ENCODE measurements at regions not wholly inside any gene's neighbourhood (a gene's known extent, or its start where the extent isn't known, plus 50 kb on each side); places are given as distances from the start of the nearest gene placed in this dataset.

- TF ChIP-seq, protein P1, sequence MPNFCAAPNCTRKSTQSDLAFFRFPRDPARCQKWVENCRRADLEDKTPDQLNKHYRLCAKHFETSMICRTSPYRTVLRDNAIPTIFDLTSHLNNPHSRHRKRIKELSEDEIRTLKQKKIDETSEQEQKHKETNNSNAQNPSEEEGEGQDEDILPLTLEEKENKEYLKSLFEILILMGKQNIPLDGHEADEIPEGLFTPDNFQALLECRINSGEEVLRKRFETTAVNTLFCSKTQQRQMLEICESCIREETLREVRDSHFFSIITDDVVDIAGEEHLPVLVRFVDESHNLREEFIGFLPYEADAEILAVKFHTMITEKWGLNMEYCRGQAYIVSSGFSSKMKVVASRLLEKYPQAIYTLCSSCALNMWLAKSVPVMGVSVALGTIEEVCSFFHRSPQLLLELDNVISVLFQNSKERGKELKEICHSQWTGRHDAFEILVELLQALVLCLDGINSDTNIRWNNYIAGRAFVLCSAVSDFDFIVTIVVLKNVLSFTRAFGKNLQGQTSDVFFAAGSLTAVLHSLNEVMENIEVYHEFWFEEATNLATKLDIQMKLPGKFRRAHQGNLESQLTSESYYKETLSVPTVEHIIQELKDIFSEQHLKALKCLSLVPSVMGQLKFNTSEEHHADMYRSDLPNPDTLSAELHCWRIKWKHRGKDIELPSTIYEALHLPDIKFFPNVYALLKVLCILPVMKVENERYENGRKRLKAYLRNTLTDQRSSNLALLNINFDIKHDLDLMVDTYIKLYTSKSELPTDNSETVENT (CRISPR knock-in tag; IDR thresholded peaks at IDR 0.05) = no peak
- TF ChIP-seq MECOM (CRISPR knock-in tag; IDR thresholded peaks at IDR 0.05) (no peak), NR2F6 (CRISPR knock-in tag; IDR thresholded peaks at IDR 0.05) (no peak), TAL1 (IDR thresholded peaks at IDR 0.05) (no peak), ZKSCAN3 (CRISPR knock-in tag; IDR thresholded peaks at IDR 0.05) (no peak), PRPF4 (IDR thresholded peaks at IDR 0.05; ENCODE audit: insufficient read depth, low read depth, low read length, poor library complexity, severe bottlenecking) (no peak), RFX5 (IDR thresholded peaks at IDR 0.05; ENCODE audit: low read depth, low read length) (no peak), SRF (CRISPR knock-in tag; IDR thresholded peaks at IDR 0.05) (no peak)
These were observed 269.3 kb downstream of the GPM6A start (continued) for GRCh38 chr4:175542786-175543185.

GRCh38 chr4:175559126-175559525, 252.9 kb downstream of the GPM6A start:
- DNase-seq (ENCODE audit: extremely low read depth in 1 of 4, low spot score in 3 of 4) (no peak), ATAC-seq (no peak), FAIRE-seq (no peak)
- intact Hi-C loops (cut with micrococcal nuclease) = no loop called here
- in situ Hi-C loops (cut with MboI) = no loop called here
- H2AFZ ChIP-seq (ENCODE audit: low read depth, low read length) = no peak overlapping the region
- no peaks in the 10 kb centered on the region for H4K20me1 ChIP-seq (replicated peaks; ENCODE audit: control insufficient read depth, insufficient read depth, low read length)
- H3K4me3 ChIP-seq = no peak overlapping the region
- H3K4me1 ChIP-seq (replicated peaks in 1 of 2; ENCODE audit: control insufficient read depth in 2 of 2, insufficient read depth in 2 of 2, low read length in 2 of 2) = no peaks in the 10 kb centered on the region
- no peaks in the 10 kb centered on the region for H3K27me3 ChIP-seq (ENCODE audit: control insufficient read depth in 2 of 2, insufficient read depth in 2 of 2, low read length in 2 of 2)
- no peaks in the 10 kb centered on the region for H3K36me3 ChIP-seq (ENCODE audit: control insufficient read depth, insufficient read depth, low read length)
- H3K9ac ChIP-seq (ENCODE audit: insufficient read depth in 1 of 2, low read depth in 2 of 2, low read length in 2 of 2) = no peak overlapping the region
- no peaks in the 10 kb centered on the region for H3K9me1 ChIP-seq (ENCODE audit: control insufficient read depth, insufficient read depth, low read length)
- H3K27ac ChIP-seq (ENCODE audit: extremely low read depth, low read depth, low read length) = no peak overlapping the region
- H3K4me2 ChIP-seq (ENCODE audit: insufficient read depth, low read length) = no peak overlapping the region
- ChIA-PET POLR2A (no interaction called here), CTCF (ENCODE audit: low intra/inter-chr PET ratio) (no interaction called here)
- no peaks in the 10 kb centered on the region for H3K79me2 ChIP-seq (ENCODE audit: control insufficient read depth, insufficient read depth, low read length)
- TF ChIP-seq MITF (IDR thresholded peaks at IDR 0.05) (no peak), ZNF77 (CRISPR knock-in tag; IDR thresholded peaks at IDR 0.05) (no peak), THRB (CRISPR knock-in tag; conservative IDR thresholded peaks at IDR 0.05) (no peak)
- H3K9me3 ChIP-seq (replicated peaks; ENCODE audit: control insufficient read depth, insufficient read depth, low read depth, low read length) = no peaks in the 10 kb centered on the region
- no TSS peak for BruUV-seq (replicated peaks)
- 1% methylated on average over 6 of the region's 6 CpGs for WGBS (ENCODE audit: insufficient coverage, low coverage, missing lambda C conversion rate)

Data from K562 (cell line).